GM23338 (cell line): ENCODE measurements at regions not wholly inside any gene's neighbourhood (a gene's known extent, or its start where the extent isn't known, plus 50 kb on each side); places are given as distances from the start of the nearest gene placed in this dataset.

Experiments used
- ATAC-seq: fragments of 200-7000 bp; cut with Tn5 transposase; 3 replicates; pipeline ENCODE4 v1.9.1; 2020
- DNase-seq: peaks from one replicate; pipeline ENCODE4 v3.0.0-alpha.2; 2015; ENCODE audit warnings: low spot score
- H2AFZ ChIP-seq: fragments of 200-600 bp; sonication (generic); 2 replicates; pipeline ENCODE4 v1.8.0; 2016; ENCODE audit warnings: antibody characterized with exemption, mild to moderate bottlenecking, moderate library complexity
- H3F3A ChIP-seq: fragments of 200-600 bp; sonication (generic); replicated peaks from 2 replicates; pipeline ENCODE4 v1.8.0; 2017; ENCODE audit warnings: antibody characterized with exemption, mixed run types, low read depth
- H3K27ac ChIP-seq: fragments of 200-600 bp; sonication (generic); 2 replicates; pipeline ENCODE4 v1.6.1; 2016; ENCODE audit warnings: low read depth
- H3K27me3 ChIP-seq: fragments of 200-600 bp; sonication (generic); 2 replicates; pipeline ENCODE4 v1.8.0; 2016; ENCODE audit warnings: mild to moderate bottlenecking, mixed run types, moderate library complexity; ENCODE audit not compliant: insufficient read depth
- H3K36me3 ChIP-seq: fragments of 200-600 bp; sonication (generic); 2 replicates; pipeline ENCODE4 v1.8.0; 2016; ENCODE audit warnings: mild to moderate bottlenecking; ENCODE audit not compliant: insufficient read depth
- H3K4me1 ChIP-seq: fragments of 200-600 bp; sonication (generic); 2 replicates; pipeline ENCODE4 v1.8.0; 2016; ENCODE audit warnings: mild to moderate bottlenecking, moderate library complexity; ENCODE audit not compliant: insufficient read depth
- H3K4me2 ChIP-seq: fragments of 200-600 bp; sonication (generic); 2 replicates; pipeline ENCODE4 v1.7.1; 2017; ENCODE audit warnings: mixed run types
- H3K4me3 ChIP-seq: fragments of 200-600 bp; sonication (generic); 2 replicates; pipeline ENCODE4 v1.6.1; 2016; ENCODE audit warnings: mixed run types
- H3K79me2 ChIP-seq: fragments of 200-600 bp; sonication (generic); replicated peaks from 2 replicates; pipeline ENCODE4 v1.8.0; 2017; ENCODE audit warnings: mild to moderate bottlenecking; ENCODE audit not compliant: insufficient read depth
- H3K9me2 ChIP-seq: fragments of 200-600 bp; sonication (generic); 2 replicates; pipeline ENCODE4 v1.8.0; 2017; ENCODE audit not compliant: insufficient read depth
- H4K20me1 ChIP-seq: fragments of 200-600 bp; sonication (generic); replicated peaks from 2 replicates; pipeline ENCODE4 v1.8.0; 2017; ENCODE audit warnings: mild to moderate bottlenecking; ENCODE audit not compliant: insufficient read depth
- H3K27ac Mint-ChIP-seq: 2 replicates; pipeline ENCODE4 v1.8.0; 2020; ENCODE audit warnings: inconsistent platforms, mild to moderate bottlenecking, moderate library complexity, mixed read lengths
- H3K27me3 Mint-ChIP-seq: 3 replicates; pipeline ENCODE4 v1.8.0; 2022; ENCODE audit warnings: low read depth, mild to moderate bottlenecking, moderate library complexity, mixed read lengths, inconsistent platforms; ENCODE audit not compliant: insufficient read depth, poor library complexity
- H3K36me3 Mint-ChIP-seq: 3 replicates; pipeline ENCODE4 v1.8.0; 2021; ENCODE audit warnings: low read depth, mild to moderate bottlenecking, inconsistent platforms, moderate library complexity, mixed read lengths
- H3K4me1 Mint-ChIP-seq: 3 replicates; pipeline ENCODE4 v1.8.0; 2020; ENCODE audit warnings: mild to moderate bottlenecking, inconsistent platforms, mixed read lengths
- H3K4me3 Mint-ChIP-seq: 3 replicates; pipeline ENCODE4 v1.8.0; 2021; ENCODE audit warnings: moderate library complexity, mild to moderate bottlenecking, inconsistent platforms, mixed read lengths
- H3K9me3 Mint-ChIP-seq: 3 replicates; pipeline ENCODE4 v1.8.0; 2020; ENCODE audit warnings: moderate library complexity, mild to moderate bottlenecking, inconsistent platforms, mixed read lengths
- CREB1 ChIP-seq: fragments of 250-450 bp; sonication (Bioruptor Pico); IDR thresholded peaks from 2 replicates; pipeline ENCODE4 v1.5.0; 2020; ENCODE audit warnings: low read depth, mild to moderate bottlenecking, moderate library complexity
- CTCF ChIP-seq, 2 experiments: fragments of 200-600 bp in 1 of 2; sonication (generic) in 1 of 2; conservative IDR thresholded peaks; 2 replicates each; pipeline versions ENCODE4 v1.5.1 to v1.6.1; 2016 to 2017; ENCODE audit warnings: antibody characterized with exemption in 2 of 2, low read depth in 2 of 2, mild to moderate bottlenecking in 2 of 2, moderate library complexity in 1 of 2
- EZH2 ChIP-seq: fragments of 200-600 bp; sonication (generic); IDR thresholded peaks from one replicate; pipeline ENCODE4 v1.8.0; 2017; ENCODE audit warnings: antibody characterized with exemption, mild to moderate bottlenecking, low read depth; ENCODE audit not compliant: unreplicated experiment
- EZH2phosphoT487 ChIP-seq: fragments of 200-600 bp; sonication (generic); IDR thresholded peaks from one replicate; pipeline ENCODE4 v1.8.1; 2018; ENCODE audit warnings: antibody characterized with exemption; ENCODE audit not compliant: unreplicated experiment
- JUNB ChIP-seq: IDR thresholded peaks from one replicate; pipeline ENCODE4 v1.6.1; 2016; ENCODE audit warnings: antibody characterized with exemption; ENCODE audit not compliant: unreplicated experiment
- NANOG ChIP-seq: IDR thresholded peaks from 2 replicates; pipeline ENCODE4 v1.6.1; 2016; ENCODE audit warnings: antibody characterized with exemption, borderline replicate concordance
- POLR2AphosphoS5 ChIP-seq: IDR thresholded peaks from 2 replicates; pipeline ENCODE4 v1.6.1; 2016; ENCODE audit warnings: antibody characterized with exemption, low read depth
- STAT1 ChIP-seq: IDR thresholded peaks from one replicate; pipeline ENCODE4 v1.6.1; 2016; ENCODE audit warnings: antibody characterized with exemption; ENCODE audit not compliant: unreplicated experiment
- ZNF114 ChIP-seq: fragments of 250-450 bp; sonication (Bioruptor Pico); IDR thresholded peaks from 2 replicates; pipeline ENCODE4 v1.5.0; 2020; ENCODE audit warnings: mild to moderate bottlenecking, moderate library complexity
- ZNF331 ChIP-seq: fragments of 250-450 bp; sonication (Bioruptor Pico); IDR thresholded peaks from 2 replicates; pipeline ENCODE4 v1.5.0; 2020; ENCODE audit warnings: low read depth, mild to moderate bottlenecking, moderate library complexity
- ZNF462 ChIP-seq: fragments of 250-450 bp; sonication (Bioruptor Pico); IDR thresholded peaks from 2 replicates; pipeline ENCODE4 v1.5.0; 2020; ENCODE audit warnings: mild to moderate bottlenecking, moderate library complexity
- TF ChIP-seq, protein P1 (sequence below): IDR thresholded peaks from one replicate; pipeline ENCODE4 v1.6.1; 2018; ENCODE audit warnings: antibody characterized with exemption; ENCODE audit not compliant: unreplicated experiment
- TF ChIP-seq, protein P2 (sequence below): IDR thresholded peaks from 2 replicates; pipeline ENCODE4 v1.6.1; 2016; ENCODE audit warnings: antibody characterized with exemption

- TF ChIP-seq ZNF462 (no peak), STAT1 (no peak)
Observed at GRCh38 chr11:7154881-7155361, 66.1 kb downstream of the RBMXL2 start (continued).

DNA sequence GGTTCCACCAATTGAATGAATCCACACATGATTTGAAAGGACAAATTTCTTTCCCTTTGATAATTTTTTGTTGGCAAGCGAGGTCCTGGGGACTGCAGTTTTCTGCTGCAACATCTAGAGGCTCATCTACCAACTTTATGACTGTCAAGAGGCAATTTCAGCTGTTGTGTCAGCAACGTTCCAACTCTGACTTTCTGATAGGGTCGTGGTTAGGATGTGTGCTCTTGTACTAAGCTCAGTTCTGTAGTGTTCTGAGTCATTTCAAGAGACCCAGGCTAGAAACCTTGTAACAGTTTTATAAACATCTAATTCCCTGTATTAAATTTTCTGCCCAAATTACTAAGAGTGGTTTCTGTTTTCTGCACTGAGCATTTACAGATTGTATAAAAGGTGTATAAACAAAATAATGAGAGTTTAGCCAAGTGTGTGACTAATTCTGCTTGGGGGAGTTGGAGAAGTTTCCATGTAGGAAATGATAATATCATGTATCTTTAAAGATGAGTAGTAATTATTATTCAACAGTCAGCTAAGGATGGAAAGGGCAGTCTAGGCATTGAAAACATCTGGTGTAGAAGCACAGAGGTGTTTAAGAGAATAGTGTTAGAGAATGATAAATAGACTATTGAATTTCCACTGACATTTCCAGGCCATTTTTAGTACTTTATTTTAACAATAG is 72.2 kb downstream of the RBMXL2 start:
- no peak overlapping the region for H3K4me3 ChIP-seq
- H3F3A ChIP-seq = no peaks in the 10 kb centered on the region
- H3K4me1 Mint-ChIP-seq = no peaks in the 10 kb centered on the region
- ATAC-seq (no peak), DNase-seq (no peak)
- no peaks in the 10 kb centered on the region for H3K9me2 ChIP-seq
- H3K27me3 ChIP-seq = no peaks in the 10 kb centered on the region
- no peaks in the 10 kb centered on the region for H3K27me3 Mint-ChIP-seq
- no peaks in the 10 kb centered on the region for H3K36me3 ChIP-seq
- no peak overlapping the region for H3K27ac ChIP-seq
- H2AFZ ChIP-seq = no peak overlapping the region
- H3K79me2 ChIP-seq = no peaks in the 10 kb centered on the region
- no peaks in the 10 kb centered on the region for H4K20me1 ChIP-seq
- H3K4me3 Mint-ChIP-seq = no peak overlapping the region
- H3K36me3 Mint-ChIP-seq = no peaks in the 10 kb centered on the region
- no peaks in the 10 kb centered on the region for H3K9me3 Mint-ChIP-seq
- no peaks in the 10 kb centered on the region for H3K4me1 ChIP-seq
- H3K4me2 ChIP-seq = no peak overlapping the region
- H3K27ac Mint-ChIP-seq = no peak overlapping the region
- TF ChIP-seq, protein P1, sequence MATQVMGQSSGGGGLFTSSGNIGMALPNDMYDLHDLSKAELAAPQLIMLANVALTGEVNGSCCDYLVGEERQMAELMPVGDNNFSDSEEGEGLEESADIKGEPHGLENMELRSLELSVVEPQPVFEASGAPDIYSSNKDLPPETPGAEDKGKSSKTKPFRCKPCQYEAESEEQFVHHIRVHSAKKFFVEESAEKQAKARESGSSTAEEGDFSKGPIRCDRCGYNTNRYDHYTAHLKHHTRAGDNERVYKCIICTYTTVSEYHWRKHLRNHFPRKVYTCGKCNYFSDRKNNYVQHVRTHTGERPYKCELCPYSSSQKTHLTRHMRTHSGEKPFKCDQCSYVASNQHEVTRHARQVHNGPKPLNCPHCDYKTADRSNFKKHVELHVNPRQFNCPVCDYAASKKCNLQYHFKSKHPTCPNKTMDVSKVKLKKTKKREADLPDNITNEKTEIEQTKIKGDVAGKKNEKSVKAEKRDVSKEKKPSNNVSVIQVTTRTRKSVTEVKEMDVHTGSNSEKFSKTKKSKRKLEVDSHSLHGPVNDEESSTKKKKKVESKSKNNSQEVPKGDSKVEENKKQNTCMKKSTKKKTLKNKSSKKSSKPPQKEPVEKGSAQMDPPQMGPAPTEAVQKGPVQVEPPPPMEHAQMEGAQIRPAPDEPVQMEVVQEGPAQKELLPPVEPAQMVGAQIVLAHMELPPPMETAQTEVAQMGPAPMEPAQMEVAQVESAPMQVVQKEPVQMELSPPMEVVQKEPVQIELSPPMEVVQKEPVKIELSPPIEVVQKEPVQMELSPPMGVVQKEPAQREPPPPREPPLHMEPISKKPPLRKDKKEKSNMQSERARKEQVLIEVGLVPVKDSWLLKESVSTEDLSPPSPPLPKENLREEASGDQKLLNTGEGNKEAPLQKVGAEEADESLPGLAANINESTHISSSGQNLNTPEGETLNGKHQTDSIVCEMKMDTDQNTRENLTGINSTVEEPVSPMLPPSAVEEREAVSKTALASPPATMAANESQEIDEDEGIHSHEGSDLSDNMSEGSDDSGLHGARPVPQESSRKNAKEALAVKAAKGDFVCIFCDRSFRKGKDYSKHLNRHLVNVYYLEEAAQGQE = no peak
- TF ChIP-seq, protein P2, sequence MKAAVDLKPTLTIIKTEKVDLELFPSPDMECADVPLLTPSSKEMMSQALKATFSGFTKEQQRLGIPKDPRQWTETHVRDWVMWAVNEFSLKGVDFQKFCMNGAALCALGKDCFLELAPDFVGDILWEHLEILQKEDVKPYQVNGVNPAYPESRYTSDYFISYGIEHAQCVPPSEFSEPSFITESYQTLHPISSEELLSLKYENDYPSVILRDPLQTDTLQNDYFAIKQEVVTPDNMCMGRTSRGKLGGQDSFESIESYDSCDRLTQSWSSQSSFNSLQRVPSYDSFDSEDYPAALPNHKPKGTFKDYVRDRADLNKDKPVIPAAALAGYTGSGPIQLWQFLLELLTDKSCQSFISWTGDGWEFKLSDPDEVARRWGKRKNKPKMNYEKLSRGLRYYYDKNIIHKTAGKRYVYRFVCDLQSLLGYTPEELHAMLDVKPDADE = no peak
- TF ChIP-seq ZNF114 (CRISPR knock-in tag) = no peak
- no peak for TF ChIP-seq STAT1
- no peak for TF ChIP-seq CTCF (conservative IDR thresholded peaks at IDR 0.05; ENCODE audit: low read depth in 2 of 2)
- no peak for TF ChIP-seq ZNF331 (CRISPR knock-in tag)
- TF ChIP-seq CREB1 (CRISPR knock-in tag) = no peak
- no peak for TF ChIP-seq JUNB
- no peak for TF ChIP-seq POLR2AphosphoS5
- no peak for TF ChIP-seq EZH2phosphoT487
- no peak for TF ChIP-seq EZH2
- no peak for TF ChIP-seq NANOG
